ENCODE measurements at regions not wholly inside any gene's neighbourhood (a gene's known extent, or its start where the extent isn't known, plus 50 kb on each side); places are given as distances from the start of the nearest gene placed in this dataset.

DNA sequence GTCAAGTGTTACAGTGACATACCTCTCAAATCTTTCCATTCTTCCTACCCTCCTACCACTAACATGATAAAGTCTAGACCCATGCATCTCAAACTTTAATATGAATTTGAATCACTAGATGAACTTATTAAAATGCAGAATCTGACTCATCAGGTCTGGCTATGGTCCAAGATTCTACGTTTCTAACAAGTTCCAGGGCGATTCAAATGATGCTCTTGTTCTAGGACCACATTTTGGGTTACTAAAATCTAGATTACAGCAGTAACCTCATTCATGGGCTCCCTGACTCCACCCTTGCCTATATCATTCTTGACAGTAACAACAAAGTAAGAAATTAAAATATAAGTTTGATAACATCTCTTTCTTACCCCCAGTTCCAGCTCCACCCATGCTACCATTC is 124.8 kb upstream of the LSM8 start:
- TF ChIP-seq POLR2A (IDR thresholded peaks at IDR 0.05), result no peak
- no peak for TF ChIP-seq CTCF (IDR thresholded peaks at IDR 0.05)

Data from adrenal gland (tissue), 5 donors.